DND-41 (cell line): ENCODE measurements at regions not wholly inside any gene's neighbourhood (a gene's known extent, or its start where the extent isn't known, plus 50 kb on each side); places are given as distances from the start of the nearest gene placed in this dataset.
"Not testable (repeated sequence)": the region's sequence is repeated elsewhere in the genome, so short reads cannot be mapped to it uniquely, and the experiment has no call there.

Experiments used
- ATAC-seq: fragments of 200-7000 bp; cut with Tn5 transposase; 3 replicates; pipeline ENCODE4 v1.9.1; 2021; ENCODE audit warnings: low read depth; ENCODE audit not compliant: insufficient read depth
- DNase-seq: peaks from one replicate; pipeline ENCODE4 v3.0.0-alpha.2; 2020
- H2AFZ ChIP-seq: 2 replicates; pipeline ENCODE4 v1.6.0; 2012; ENCODE audit warnings: low read depth, low read length
- H3K27ac ChIP-seq: 2 replicates; pipeline ENCODE4 v1.5.1; 2012; ENCODE audit warnings: low read length, inconsistent platforms
- H3K27me3 ChIP-seq: fragments of 200-600 bp; sonication (generic); 2 replicates; pipeline ENCODE4 v1.6.0; 2012; ENCODE audit warnings: low read length, mild to moderate bottlenecking, inconsistent platforms; ENCODE audit not compliant: insufficient read depth, poor library complexity
- H3K36me3 ChIP-seq: 2 replicates; pipeline ENCODE4 v1.5.1; 2012; ENCODE audit warnings: low read length, inconsistent platforms; ENCODE audit not compliant: insufficient read depth
- H3K4me1 ChIP-seq: 2 replicates; pipeline ENCODE4 v1.5.1; 2012; ENCODE audit warnings: mild to moderate bottlenecking, low read length; ENCODE audit not compliant: insufficient read depth
- H3K4me2 ChIP-seq: 2 replicates; pipeline ENCODE4 v1.6.0; 2012; ENCODE audit warnings: mild to moderate bottlenecking, moderate library complexity, low read length, inconsistent platforms; ENCODE audit not compliant: insufficient read depth
- H3K4me3 ChIP-seq, 2 experiments: fragments of 200-600 bp in 1 of 2; shearing (Covaris generic) in 1 of 2; 2 replicates each; pipeline ENCODE4 v1.5.1; 2012 to 2016; ENCODE audit warnings: inconsistent platforms in 2 of 2, low read length in 2 of 2, mild to moderate bottlenecking in 2 of 2, low read depth in 1 of 2, moderate library complexity in 1 of 2
- H3K79me2 ChIP-seq: 2 replicates; pipeline ENCODE4 v1.6.0; 2012; ENCODE audit warnings: low read length, inconsistent platforms; ENCODE audit not compliant: insufficient read depth
- H3K9ac ChIP-seq: 2 replicates; pipeline ENCODE4 v1.6.0; 2012; ENCODE audit warnings: low read depth, mild to moderate bottlenecking, inconsistent platforms, low read length, moderate library complexity
- H3K9me3 ChIP-seq: 2 replicates; pipeline ENCODE4 v1.5.1; 2012; ENCODE audit warnings: low read length, moderate library complexity, mild to moderate bottlenecking, inconsistent platforms; ENCODE audit not compliant: insufficient read depth, severe bottlenecking
- H4K20me1 ChIP-seq: 2 replicates; pipeline ENCODE4 v1.6.0; 2012; ENCODE audit warnings: low read length; ENCODE audit not compliant: insufficient read depth
- CTCF ChIP-seq: IDR thresholded peaks from 2 replicates; pipeline ENCODE4 v1.5.1; 2012; ENCODE audit warnings: borderline replicate concordance, low read length, moderate library complexity, mild to moderate bottlenecking; ENCODE audit not compliant: poor library complexity, severe bottlenecking; ENCODE audit errors: extremely low read depth
- EZH2 ChIP-seq: IDR thresholded peaks from 3 replicates; pipeline ENCODE4 v1.6.1; 2012; ENCODE audit warnings: borderline replicate concordance, low read depth, mild to moderate bottlenecking, moderate library complexity, low read length, inconsistent platforms; ENCODE audit not compliant: severe bottlenecking

GRCh38 chr15:70374096-70374495 is 276.4 kb upstream of the TLE3 start:
- no peaks in the 10 kb centered on the region for H3K79me2 ChIP-seq
- no peak overlapping the region for H3K4me2 ChIP-seq
- no peaks in the 10 kb centered on the region for H3K9me3 ChIP-seq
- DNase-seq (no peak), ATAC-seq (no peak)
- H4K20me1 ChIP-seq = no peaks in the 10 kb centered on the region
- H2AFZ ChIP-seq = no peak overlapping the region
- no peaks in the 10 kb centered on the region for H3K36me3 ChIP-seq
- H3K27me3 ChIP-seq = no peaks in the 10 kb centered on the region
- no peak overlapping the region for H3K9ac ChIP-seq
- no peak overlapping the region for H3K27ac ChIP-seq
- H3K4me1 ChIP-seq = peaks cover under 1% of the 10 kb centered on the region
- TF ChIP-seq EZH2 = no peak
- TF ChIP-seq CTCF = no peak
- no peak overlapping the region for H3K4me3 ChIP-seq

GRCh38 chr15:70373439-70373838 is 275.7 kb upstream of the TLE3 start:
- DNase-seq, H3K9ac ChIP-seq, H3K4me1 ChIP-seq, H3K79me2 ChIP-seq, H3K27me3 ChIP-seq, H3K9me3 ChIP-seq, H3K36me3 ChIP-seq, H3K4me3 ChIP-seq, H3K4me2 ChIP-seq, H3K27ac ChIP-seq, H4K20me1 ChIP-seq, ATAC-seq, H2AFZ ChIP-seq: not testable (repeated sequence)

GRCh38 chr15:70367913-70368705 is 270.4 kb upstream of the TLE3 start:
- not testable (repeated sequence) for H3K36me3 ChIP-seq, H3K9ac ChIP-seq, H3K79me2 ChIP-seq, H3K27me3 ChIP-seq, H3K4me3 ChIP-seq, H3K4me2 ChIP-seq, H4K20me1 ChIP-seq, H3K9me3 ChIP-seq, ATAC-seq
- Histone ChIP-seq H2AFZ (peak overlapping the region; percentile 26; the same call in 1 of the 2 replicates), H3K27ac (peak overlapping the region; percentile 54; the same call in 1 of the 2 replicates), H3K4me1 (peaks cover 19% of the 10 kb centered on the region)
- peak; percentile 30 for DNase-seq

GRCh38 chr15:70364023-70364422 is 266.3 kb upstream of the TLE3 start:
- H4K20me1 ChIP-seq, H3K9ac ChIP-seq, H3K9me3 ChIP-seq, H3K27ac ChIP-seq, DNase-seq, H3K27me3 ChIP-seq, H3K4me2 ChIP-seq, H2AFZ ChIP-seq, H3K4me3 ChIP-seq, ATAC-seq, H3K36me3 ChIP-seq, H3K79me2 ChIP-seq: not testable (repeated sequence)
- peaks cover 18% of the 10 kb centered on the region for H3K4me1 ChIP-seq

- no peak for TF ChIP-seq EZH2
- peak; percentile 28 for TF ChIP-seq CTCF
- no peak overlapping the region for H2AFZ ChIP-seq
- no peak for ATAC-seq
Measured at GRCh38 chr15:70362886-70363285, 265.2 kb upstream of the TLE3 start.

More at GRCh38 chr15:70362886-70363285, 265.2 kb upstream of the TLE3 start:
- H3K4me1 ChIP-seq = peaks cover 6% of the 10 kb centered on the region
- no peak overlapping the region for H3K4me2 ChIP-seq
- no peak for DNase-seq
- H4K20me1 ChIP-seq = no peaks in the 10 kb centered on the region
- no peaks in the 10 kb centered on the region for H3K27me3 ChIP-seq
- no peaks in the 10 kb centered on the region for H3K36me3 ChIP-seq
- H3K9me3 ChIP-seq = no peaks in the 10 kb centered on the region
- H3K4me3 ChIP-seq = no peak overlapping the region
- no peak overlapping the region for H3K9ac ChIP-seq
- H3K27ac ChIP-seq = no peak overlapping the region
- H3K79me2 ChIP-seq = no peaks in the 10 kb centered on the region
